Transverse colon (tissue), 4 donors: ENCODE measurements at regions not wholly inside any gene's neighbourhood (a gene's known extent, or its start where the extent isn't known, plus 50 kb on each side); places are given as distances from the start of the nearest gene placed in this dataset.
"Not testable (repeated sequence)": the region's sequence is repeated elsewhere in the genome, so short reads cannot be mapped to it uniquely, and the experiment has no call there.

Experiments
- EP300 ChIP-seq: sonication (generic); formaldehyde crosslinking; IDR thresholded peaks from one replicate; pipeline ENCODE4 v1.6.1; 2017; ENCODE audit warnings: antibody characterized with exemption, low read depth
- POLR2AphosphoS5 ChIP-seq, 3 donors: sonication (generic); formaldehyde crosslinking; IDR thresholded peaks; one replicate each; pipeline ENCODE4 v1.6.1; 2016; ENCODE audit warnings: antibody characterized with exemption in 3 of 3
- TF ChIP-seq, protein P1 (sequence below), 5 experiments: fragments of 200-600 bp in 3 of 5; fragments of 450-650 bp in 2 of 5; sonication (generic) in 3 of 5; IDR thresholded peaks; 1 replicate in 2 of 5; 2 replicates in 3 of 5; pipeline ENCODE4 v1.5.1; 2016 to 2017; ENCODE audit warnings: antibody characterized with exemption in 5 of 5, inconsistent platforms in 3 of 5, mild to moderate bottlenecking in 2 of 5, moderate library complexity in 1 of 5

- TF ChIP-seq, protein P1, sequence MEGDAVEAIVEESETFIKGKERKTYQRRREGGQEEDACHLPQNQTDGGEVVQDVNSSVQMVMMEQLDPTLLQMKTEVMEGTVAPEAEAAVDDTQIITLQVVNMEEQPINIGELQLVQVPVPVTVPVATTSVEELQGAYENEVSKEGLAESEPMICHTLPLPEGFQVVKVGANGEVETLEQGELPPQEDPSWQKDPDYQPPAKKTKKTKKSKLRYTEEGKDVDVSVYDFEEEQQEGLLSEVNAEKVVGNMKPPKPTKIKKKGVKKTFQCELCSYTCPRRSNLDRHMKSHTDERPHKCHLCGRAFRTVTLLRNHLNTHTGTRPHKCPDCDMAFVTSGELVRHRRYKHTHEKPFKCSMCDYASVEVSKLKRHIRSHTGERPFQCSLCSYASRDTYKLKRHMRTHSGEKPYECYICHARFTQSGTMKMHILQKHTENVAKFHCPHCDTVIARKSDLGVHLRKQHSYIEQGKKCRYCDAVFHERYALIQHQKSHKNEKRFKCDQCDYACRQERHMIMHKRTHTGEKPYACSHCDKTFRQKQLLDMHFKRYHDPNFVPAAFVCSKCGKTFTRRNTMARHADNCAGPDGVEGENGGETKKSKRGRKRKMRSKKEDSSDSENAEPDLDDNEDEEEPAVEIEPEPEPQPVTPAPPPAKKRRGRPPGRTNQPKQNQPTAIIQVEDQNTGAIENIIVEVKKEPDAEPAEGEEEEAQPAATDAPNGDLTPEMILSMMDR (IDR thresholded peaks at IDR 0.05) = not testable (repeated sequence)
- TF ChIP-seq POLR2AphosphoS5 (IDR thresholded peaks at IDR 0.05); EP300: not testable (repeated sequence)
Measured at GRCh38 chr13:52571163-52571562, 71.1 kb upstream of the HNRNPA1L2 start.
